Umbilical cord (tissue), 1 donor: ENCODE measurements at regions not wholly inside any gene's neighbourhood (a gene's known extent, or its start where the extent isn't known, plus 50 kb on each side); places are given as distances from the start of the nearest gene placed in this dataset.
A peak's percentile ranks its signal among the peaks of the same experiment; 100 is the strongest.
"Not testable (repeated sequence)": the region's sequence is repeated elsewhere in the genome, so short reads cannot be mapped to it uniquely, and the experiment has no call there.

ENCODE experiments used
- DNase-seq: peaks from one replicate; pipeline ENCODE4 v3.0.0-alpha.2; 2015; ENCODE audit warnings: low spot score

DNA sequence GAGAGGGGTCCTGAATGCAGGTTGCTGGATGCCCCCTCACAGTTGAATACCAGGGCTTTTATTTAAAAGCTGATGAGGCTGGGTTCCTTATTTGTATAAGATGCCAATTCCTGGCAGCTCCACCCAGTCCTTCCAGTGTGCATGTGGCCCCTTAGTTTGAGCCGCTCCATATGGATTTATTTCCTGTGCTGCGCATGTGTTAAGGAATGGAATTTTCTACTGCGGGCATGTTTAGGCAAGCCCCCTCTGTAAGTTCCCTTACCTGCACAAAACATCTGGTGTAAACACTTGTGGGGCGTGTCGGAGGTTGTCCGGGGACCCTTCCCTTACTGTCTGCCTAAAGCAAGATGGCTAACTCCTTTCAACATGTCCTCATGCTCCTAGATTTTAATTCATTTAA, 1901.4 kb downstream of the KHDRBS2 start:
- not testable (repeated sequence) for DNase-seq

- not testable (repeated sequence) for DNase-seq
Observed at GRCh38 chr6:60382771-60383170, 1903.3 kb downstream of the KHDRBS2 start.

DNA sequence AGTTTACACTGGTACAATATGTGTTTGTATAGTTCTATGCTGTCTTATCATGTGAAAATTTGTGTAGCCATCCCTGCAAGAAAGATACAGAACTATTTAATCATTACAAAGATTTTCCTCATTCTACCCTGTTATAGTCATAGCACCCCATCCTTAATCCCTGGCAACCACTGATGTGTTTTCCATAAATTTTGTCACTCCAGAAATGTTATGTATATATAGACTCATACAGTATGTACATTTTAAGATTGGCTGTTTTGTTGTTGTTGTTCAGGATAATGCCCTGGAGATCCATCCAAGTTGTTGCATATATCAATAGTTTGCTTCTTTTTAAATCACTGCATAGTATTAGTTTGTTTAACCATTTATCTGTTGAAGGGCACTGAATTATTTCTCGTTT, 1911.9 kb downstream of the KHDRBS2 start:
- not testable (repeated sequence) for DNase-seq

GRCh38 chr6:60367800-60368199, 1918.2 kb downstream of the KHDRBS2 start:
- not testable (repeated sequence) for DNase-seq

- peak; percentile 49 for DNase-seq
Observed at GRCh38 chr6:60365901-60366300, 1920.1 kb downstream of the KHDRBS2 start.

DNA sequence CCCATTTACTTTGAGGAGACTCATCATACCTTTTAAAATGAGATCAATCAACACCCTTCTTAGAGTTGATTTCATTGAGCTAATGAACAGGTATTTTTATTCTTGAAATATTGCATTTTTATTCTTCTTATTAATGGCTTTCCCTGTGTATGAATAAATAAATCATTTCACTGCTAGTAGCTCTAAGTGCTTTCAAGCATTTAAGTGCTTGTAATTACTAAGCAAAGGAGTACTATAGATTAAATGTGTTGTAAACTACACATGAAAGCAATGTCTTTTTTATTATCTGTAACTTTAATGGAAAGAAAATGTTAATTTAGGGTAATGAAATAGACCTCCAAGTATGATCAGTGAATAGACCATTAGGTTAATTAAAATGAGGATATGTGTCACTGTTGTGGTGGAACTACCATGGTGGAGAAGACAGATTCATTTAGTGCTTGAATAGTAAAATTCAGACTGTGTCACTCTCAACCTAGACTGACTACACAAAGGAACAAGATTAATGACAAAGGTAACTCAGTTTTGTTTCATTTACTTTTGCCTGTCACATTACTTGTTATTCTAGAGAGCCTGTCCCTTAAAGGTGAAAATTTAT, 1943.5 kb downstream of the KHDRBS2 start:
- not testable (repeated sequence) for DNase-seq

DNA sequence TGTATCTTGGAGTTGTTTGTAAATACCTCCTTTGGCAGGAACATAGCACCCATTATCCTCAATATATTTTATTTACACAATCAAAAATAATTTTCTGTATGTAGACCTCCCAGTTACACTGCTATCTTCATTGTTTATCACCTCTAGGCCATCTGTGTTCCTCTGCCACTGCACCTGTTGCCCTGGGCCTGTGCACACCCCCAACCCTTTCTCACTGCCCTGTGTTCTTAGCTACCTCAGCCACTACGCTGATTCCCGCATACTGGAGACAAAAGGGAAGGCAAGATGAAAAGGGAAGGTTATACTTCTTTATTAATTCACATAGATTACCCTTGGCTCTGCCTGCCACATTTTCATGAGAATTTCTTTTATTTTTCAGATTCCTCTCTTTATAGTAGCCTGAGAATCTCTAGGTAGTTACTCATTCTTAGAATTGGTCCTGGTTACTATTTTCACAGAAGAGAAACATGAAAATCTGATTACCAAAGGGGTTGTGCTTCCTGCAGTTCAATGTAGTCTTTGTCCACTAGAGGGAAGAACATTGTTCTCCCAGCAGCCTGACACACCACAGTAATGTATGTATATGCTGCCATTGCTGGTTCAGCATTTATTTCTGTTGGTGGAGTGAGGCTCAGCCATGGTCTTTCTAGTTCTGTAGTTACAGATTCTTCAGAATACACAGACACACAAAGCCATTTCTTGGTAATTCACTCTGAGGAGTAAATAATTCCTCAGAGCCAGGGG, 1947.5 kb downstream of the KHDRBS2 start:
- DNase-seq, result not testable (repeated sequence)

DNA sequence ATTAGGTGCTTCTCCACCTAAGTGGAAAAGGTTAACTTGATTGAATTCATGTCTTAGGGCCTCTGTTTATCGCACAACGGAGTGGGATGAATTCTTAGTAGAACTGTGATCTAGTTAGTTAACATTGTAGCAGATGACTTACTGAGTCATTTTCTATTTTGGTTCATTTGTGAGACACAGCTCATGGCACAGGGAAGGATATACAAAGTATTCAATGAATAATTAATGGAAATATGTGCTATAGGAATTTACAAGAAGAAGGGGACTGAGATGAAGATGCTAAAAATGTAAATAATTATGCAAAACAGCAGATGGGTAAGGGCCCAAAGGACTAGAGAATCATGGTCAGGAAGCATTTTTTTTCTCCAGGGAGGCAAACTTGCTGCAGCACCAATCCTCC, 1950.9 kb downstream of the KHDRBS2 start:
- not testable (repeated sequence) for DNase-seq

GRCh38 chr6:60333708-60334107, 1952.3 kb downstream of the KHDRBS2 start:
- not testable (repeated sequence) for DNase-seq

- not testable (repeated sequence) for DNase-seq
Observed at GRCh38 chr6:60308939-60309338, 1977.1 kb downstream of the KHDRBS2 start.
